ENCODE measurements at regions not wholly inside any gene's neighbourhood (a gene's known extent, or its start where the extent isn't known, plus 50 kb on each side); places are given as distances from the start of the nearest gene placed in this dataset.

GRCh38 chr7:145928937-145929336 lies 187.7 kb upstream of the CNTNAP2 start:
- H3K27me3 ChIP-seq (ENCODE audit: control insufficient read depth, extremely low read depth, insufficient read depth, low read length) = no peaks in the 10 kb centered on the region
- TF ChIP-seq CTCF (optimal IDR thresholded peaks at IDR 0.05 in 1 of 3, IDR thresholded peaks at IDR 0.05 in 1 of 3, conservative IDR thresholded peaks at IDR 0.05 in 1 of 3; ENCODE audit: extremely low read depth in 1 of 3, insufficient read depth in 2 of 3, low read length in 3 of 3) (no peak), EZH2 (IDR thresholded peaks at IDR 0.05; ENCODE audit: low read length) (no peak)
- FAIRE-seq = no peak

GRCh38 chr7:145919712-145920111 lies 196.9 kb upstream of the CNTNAP2 start:
- H3K9ac ChIP-seq (ENCODE audit: control insufficient read depth, extremely low read depth, insufficient read depth, low read length) = no peak overlapping the region
- TF ChIP-seq EZH2 (IDR thresholded peaks at IDR 0.05; ENCODE audit: low read length) (no peak), CTCF (optimal IDR thresholded peaks at IDR 0.05 in 1 of 3, IDR thresholded peaks at IDR 0.05 in 1 of 3, conservative IDR thresholded peaks at IDR 0.05 in 1 of 3; ENCODE audit: extremely low read depth in 1 of 3, insufficient read depth in 2 of 3, low read length in 3 of 3) (no peak)
- H4K20me1 ChIP-seq (ENCODE audit: control insufficient read depth, extremely low read depth, insufficient read depth, low read length) = no peaks in the 10 kb centered on the region
- H2AFZ ChIP-seq (ENCODE audit: control insufficient read depth, low read length) = no peak overlapping the region
- no peaks in the 10 kb centered on the region for H3K9me1 ChIP-seq (ENCODE audit: control insufficient read depth, extremely low read depth, insufficient read depth, low read length)
- no peak overlapping the region for H3K4me2 ChIP-seq (ENCODE audit: control insufficient read depth, extremely low read depth, insufficient read depth, low read depth, low read length)
- H3K4me1 ChIP-seq (ENCODE audit: control insufficient read depth, extremely low read depth, insufficient read depth, low read length) = no peaks in the 10 kb centered on the region
- H3K36me3 ChIP-seq (ENCODE audit: control insufficient read depth in 2 of 2, extremely low read depth in 1 of 2, insufficient read depth in 2 of 2, low read length in 2 of 2) = no peaks in the 10 kb centered on the region
- H3K27me3 ChIP-seq (ENCODE audit: control insufficient read depth, extremely low read depth, insufficient read depth, low read length) = no peaks in the 10 kb centered on the region
- H3K9me3 ChIP-seq (ENCODE audit: control insufficient read depth, low read depth, low read length) = peaks cover 2% of the 10 kb centered on the region
- no peak overlapping the region for H3K4me3 ChIP-seq (ENCODE audit: control insufficient read depth in 2 of 3, extremely low read depth in 1 of 3, insufficient read depth in 2 of 3, low read depth in 1 of 3, low read length in 3 of 3)
- DNase-seq (ENCODE audit: low read depth, low spot score) = no peak
- dilution Hi-C loops (cut with MboI; ENCODE audit: extremely low pct_ligation_motif_present, low sequenced_read_pairs) = no loop called here
- no peak overlapping the region for H3K27ac ChIP-seq (ENCODE audit: control insufficient read depth, insufficient read depth, low read length)
- no peak for FAIRE-seq
- H3K79me2 ChIP-seq (ENCODE audit: control insufficient read depth, insufficient read depth, low read length) = no peaks in the 10 kb centered on the region

More at GRCh38 chr7:145928937-145929336, 187.7 kb upstream of the CNTNAP2 start:
- Histone ChIP-seq H3K4me3 (ENCODE audit: control insufficient read depth in 2 of 3, extremely low read depth in 1 of 3, insufficient read depth in 2 of 3, low read depth in 1 of 3, low read length in 3 of 3) (no peak overlapping the region), H3K9me1 (ENCODE audit: control insufficient read depth, extremely low read depth, insufficient read depth, low read length) (no peaks in the 10 kb centered on the region), H2AFZ (ENCODE audit: control insufficient read depth, low read length) (no peak overlapping the region), H3K36me3 (ENCODE audit: control insufficient read depth in 2 of 2, extremely low read depth in 1 of 2, insufficient read depth in 2 of 2, low read length in 2 of 2) (no peaks in the 10 kb centered on the region), H3K79me2 (ENCODE audit: control insufficient read depth, insufficient read depth, low read length) (no peaks in the 10 kb centered on the region), H3K4me2 (ENCODE audit: control insufficient read depth, extremely low read depth, insufficient read depth, low read depth, low read length) (no peak overlapping the region), H4K20me1 (ENCODE audit: control insufficient read depth, extremely low read depth, insufficient read depth, low read length) (no peaks in the 10 kb centered on the region), H3K9ac (ENCODE audit: control insufficient read depth, extremely low read depth, insufficient read depth, low read length) (no peak overlapping the region), H3K4me1 (ENCODE audit: control insufficient read depth, extremely low read depth, insufficient read depth, low read length) (no peaks in the 10 kb centered on the region), H3K9me3 (ENCODE audit: control insufficient read depth, low read depth, low read length) (no peaks in the 10 kb centered on the region), H3K27ac (ENCODE audit: control insufficient read depth, insufficient read depth, low read length) (no peak overlapping the region)
- dilution Hi-C loops (cut with MboI; ENCODE audit: extremely low pct_ligation_motif_present, low sequenced_read_pairs) = no loop called here
- DNase-seq (ENCODE audit: low read depth, low spot score) = no peak

All from keratinocyte (primary cell).